ENCODE measurements at regions not wholly inside any gene's neighbourhood (a gene's known extent, or its start where the extent isn't known, plus 50 kb on each side); places are given as distances from the start of the nearest gene placed in this dataset.

DNA sequence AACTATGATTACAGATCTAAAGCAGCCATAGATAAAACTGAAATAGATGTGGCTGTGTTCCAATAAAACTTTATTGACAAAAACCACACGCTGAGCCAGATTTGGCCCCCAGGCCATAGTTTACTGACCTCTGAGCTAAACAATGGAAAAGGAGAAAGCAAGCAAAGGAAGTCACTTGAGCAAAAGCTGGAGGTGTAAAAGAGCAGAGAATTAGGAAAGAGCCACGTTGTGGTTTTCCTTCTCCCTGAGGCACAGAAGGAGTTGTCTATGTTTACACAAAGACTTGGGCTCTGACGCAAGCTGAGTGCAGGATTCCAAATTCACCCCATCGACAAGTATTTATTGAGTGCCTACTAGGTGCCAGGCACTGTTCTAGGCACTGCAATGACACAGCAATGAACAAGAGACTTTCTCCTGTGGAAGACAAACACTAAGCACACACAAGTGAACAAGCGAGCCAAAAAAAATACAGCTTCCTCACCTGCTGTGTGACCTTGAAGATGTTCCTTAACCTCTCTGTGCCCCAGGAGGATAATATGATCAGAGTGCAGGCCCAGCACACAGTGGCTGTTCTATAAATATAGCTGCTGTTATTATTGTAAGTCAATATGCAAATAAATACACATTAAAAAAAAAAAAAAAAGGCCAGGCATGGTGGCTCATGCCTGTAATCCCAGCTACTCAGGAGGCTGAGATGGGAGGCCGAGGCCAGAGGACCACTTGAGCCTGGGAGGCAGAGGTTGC is 75.4 kb upstream of the PTPN1 start:
- TF ChIP-seq, protein P1, sequence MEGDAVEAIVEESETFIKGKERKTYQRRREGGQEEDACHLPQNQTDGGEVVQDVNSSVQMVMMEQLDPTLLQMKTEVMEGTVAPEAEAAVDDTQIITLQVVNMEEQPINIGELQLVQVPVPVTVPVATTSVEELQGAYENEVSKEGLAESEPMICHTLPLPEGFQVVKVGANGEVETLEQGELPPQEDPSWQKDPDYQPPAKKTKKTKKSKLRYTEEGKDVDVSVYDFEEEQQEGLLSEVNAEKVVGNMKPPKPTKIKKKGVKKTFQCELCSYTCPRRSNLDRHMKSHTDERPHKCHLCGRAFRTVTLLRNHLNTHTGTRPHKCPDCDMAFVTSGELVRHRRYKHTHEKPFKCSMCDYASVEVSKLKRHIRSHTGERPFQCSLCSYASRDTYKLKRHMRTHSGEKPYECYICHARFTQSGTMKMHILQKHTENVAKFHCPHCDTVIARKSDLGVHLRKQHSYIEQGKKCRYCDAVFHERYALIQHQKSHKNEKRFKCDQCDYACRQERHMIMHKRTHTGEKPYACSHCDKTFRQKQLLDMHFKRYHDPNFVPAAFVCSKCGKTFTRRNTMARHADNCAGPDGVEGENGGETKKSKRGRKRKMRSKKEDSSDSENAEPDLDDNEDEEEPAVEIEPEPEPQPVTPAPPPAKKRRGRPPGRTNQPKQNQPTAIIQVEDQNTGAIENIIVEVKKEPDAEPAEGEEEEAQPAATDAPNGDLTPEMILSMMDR (IDR thresholded peaks at IDR 0.05; ENCODE audit: insufficient read depth, low read depth, low read length): no peak
- peak; percentile 99 for DNase-seq (ENCODE audit: low read depth)
- no peak overlapping the region for H3K4me3 ChIP-seq (ENCODE audit: low read depth, low read length)

DNA sequence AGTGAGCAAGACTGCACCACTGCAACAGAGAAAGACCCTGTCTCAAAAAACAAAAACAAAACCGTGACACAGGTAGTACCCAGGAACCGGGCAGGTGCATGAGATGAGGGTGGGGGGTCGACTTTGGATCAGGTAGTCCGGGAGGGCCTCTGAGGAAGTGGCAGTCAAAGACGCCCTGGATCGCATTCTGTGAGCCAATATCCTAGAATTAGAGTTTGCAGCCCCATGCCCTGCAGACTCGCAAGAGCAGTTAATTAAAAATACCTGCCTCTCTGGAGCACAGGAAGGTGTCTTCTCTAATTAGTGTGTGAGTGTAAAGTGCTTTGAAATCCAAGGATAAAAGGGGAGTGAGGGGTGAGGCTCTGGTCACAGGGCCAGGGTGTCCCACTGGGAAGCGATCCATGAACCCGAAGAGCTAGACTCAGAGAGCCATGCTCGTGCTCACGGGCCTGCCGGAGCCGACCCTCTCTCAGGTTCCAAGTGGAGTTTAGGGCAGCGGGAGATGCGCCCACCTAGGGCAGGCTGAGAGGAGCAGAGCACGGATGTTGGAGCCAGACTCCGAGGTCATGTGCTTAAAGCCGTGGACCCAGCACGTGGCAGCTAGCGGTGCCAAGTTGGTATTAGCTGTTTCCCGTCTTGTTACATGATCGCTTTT is 74.7 kb upstream of the PTPN1 start:
- H3K4me3 ChIP-seq (ENCODE audit: low read depth, low read length): no peak overlapping the region
- TF ChIP-seq, protein P1 (IDR thresholded peaks at IDR 0.05; ENCODE audit: insufficient read depth, low read depth, low read length): no peak
- DNase-seq (ENCODE audit: low read depth): no peak

DNA sequence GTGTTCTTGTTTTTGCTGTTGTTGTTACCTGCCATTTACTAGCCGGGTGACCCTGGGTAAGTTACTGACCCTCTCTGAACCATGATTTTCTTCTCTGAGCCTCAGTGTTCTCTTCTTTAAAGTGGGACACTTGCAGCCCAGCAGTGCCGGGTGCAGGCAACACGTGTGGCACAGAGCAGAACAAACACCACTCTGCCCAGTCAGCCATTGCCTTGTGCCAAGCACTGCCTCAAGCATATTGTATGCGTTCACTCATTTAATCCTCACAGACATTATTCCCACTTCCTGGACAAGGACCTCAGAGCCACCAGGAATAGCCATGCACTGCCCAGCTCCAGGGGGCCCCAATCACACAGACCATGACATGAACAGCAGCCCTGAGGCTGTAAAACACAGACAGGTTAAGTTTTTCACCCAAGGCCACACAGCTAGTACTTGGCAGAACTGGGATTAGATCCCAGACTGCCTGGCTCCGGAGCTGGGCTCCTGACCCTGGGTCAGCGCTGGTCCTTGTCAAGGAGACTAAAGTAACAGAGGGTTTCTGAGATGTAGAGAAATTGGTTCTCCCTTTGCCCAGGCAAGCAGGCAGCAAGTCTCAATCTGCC is 74.0 kb upstream of the PTPN1 start:
- no peak overlapping the region for H3K4me3 ChIP-seq (ENCODE audit: low read depth, low read length)
- no peak for DNase-seq (ENCODE audit: low read depth)
- TF ChIP-seq, protein P1 (IDR thresholded peaks at IDR 0.05; ENCODE audit: insufficient read depth, low read depth, low read length): no peak

DNA sequence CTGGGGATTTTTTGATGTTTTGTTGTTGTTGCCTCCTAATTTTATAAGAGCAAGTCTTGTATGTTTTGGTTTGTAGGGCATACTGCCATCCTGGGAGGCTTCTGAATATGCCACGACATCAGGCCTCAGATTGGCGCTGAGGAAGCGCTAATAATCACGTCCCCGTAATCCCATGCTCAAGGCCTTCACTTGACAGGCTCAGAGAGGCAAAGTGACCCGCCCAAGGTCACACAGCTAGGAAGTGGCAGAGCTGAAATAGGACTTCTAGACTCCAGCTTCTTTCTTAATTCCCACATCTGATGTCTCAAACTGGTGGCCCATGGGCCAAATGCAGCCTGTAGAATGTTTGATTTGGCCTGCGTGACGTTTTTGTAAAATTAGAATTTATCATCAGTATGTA is 73.5 kb upstream of the PTPN1 start:
- DNase-seq (ENCODE audit: low read depth): no peak
- TF ChIP-seq, protein P1 (IDR thresholded peaks at IDR 0.05; ENCODE audit: insufficient read depth, low read depth, low read length): no peak
- no peak overlapping the region for H3K4me3 ChIP-seq (ENCODE audit: low read depth, low read length)

DNA sequence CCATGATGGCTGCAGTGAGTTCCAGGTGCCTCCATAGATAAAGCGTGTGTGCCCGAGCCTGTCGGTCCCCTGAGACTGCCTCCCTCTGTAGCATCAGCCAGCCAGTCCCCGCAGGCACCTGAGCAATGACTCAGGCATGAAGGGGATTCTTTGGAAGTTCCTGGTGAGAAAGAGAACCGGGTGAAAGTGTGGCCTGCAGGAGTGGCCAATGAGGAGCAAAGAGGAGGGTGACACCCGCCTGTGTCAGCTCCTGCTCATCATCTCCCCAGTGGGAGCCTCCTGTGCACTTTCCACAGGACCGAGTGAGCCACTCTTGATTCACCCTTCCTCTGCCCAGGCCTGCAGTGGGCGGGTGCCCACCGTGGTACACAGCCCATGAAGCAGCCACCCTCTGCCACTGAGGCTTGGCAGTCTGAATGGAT is 71.2 kb upstream of the PTPN1 start:
- DNase-seq (ENCODE audit: low read depth): peak; percentile 61
- TF ChIP-seq, protein P1 (IDR thresholded peaks at IDR 0.05; ENCODE audit: insufficient read depth, low read depth, low read length): no peak
- no peak overlapping the region for H3K4me3 ChIP-seq (ENCODE audit: low read depth, low read length)

DNA sequence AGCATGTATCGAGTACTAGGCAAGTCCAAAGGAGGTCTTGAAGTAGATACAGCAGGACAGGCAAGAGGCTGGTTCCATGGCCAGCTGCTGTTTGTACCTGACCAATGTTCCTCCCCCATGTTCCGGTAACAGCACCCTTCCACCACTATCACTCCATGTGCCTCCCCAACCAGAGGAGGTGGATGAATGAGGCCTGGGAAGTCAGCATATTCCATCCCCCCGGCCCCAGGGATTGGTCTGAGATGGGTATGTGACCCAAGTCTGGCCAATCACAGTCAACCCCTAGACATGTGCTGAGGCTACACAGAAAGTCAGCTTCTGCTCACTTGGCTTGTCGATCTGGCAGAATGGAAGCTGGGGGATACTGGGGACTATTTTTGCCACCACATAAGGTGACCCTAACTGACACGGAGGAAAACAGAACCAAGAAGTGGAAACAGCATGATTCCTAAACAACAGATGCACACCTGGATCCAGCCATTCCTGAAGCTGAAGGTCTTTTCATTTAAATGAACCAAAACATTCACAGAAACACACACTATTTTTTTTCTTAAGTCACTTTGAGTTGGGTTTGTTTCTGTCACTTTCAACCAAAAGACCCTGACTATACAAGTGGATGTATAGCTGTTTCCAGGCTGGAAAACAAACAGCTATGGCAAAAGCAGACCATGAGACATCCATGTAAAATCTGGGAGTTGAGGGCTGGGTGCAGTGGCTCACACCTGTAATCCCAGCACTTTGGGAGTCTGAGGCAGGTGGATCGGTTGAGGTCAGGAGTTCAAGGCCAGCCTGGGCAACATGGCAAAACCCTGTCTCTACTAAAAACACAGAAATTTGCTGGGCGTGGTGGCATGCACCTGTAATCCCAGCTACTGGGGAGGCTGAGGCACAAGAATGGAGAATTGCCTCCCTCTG is 70.4 kb upstream of the PTPN1 start:
- H3K4me3 ChIP-seq (ENCODE audit: low read depth, low read length): no peak overlapping the region
- DNase-seq (ENCODE audit: low read depth): no peak
- TF ChIP-seq, protein P1 (IDR thresholded peaks at IDR 0.05; ENCODE audit: insufficient read depth, low read depth, low read length): no peak

All from fibroblast of villous mesenchyme (primary cell).